ENCODE measurements at regions not wholly inside any gene's neighbourhood (a gene's known extent, or its start where the extent isn't known, plus 50 kb on each side); places are given as distances from the start of the nearest gene placed in this dataset.

DNA sequence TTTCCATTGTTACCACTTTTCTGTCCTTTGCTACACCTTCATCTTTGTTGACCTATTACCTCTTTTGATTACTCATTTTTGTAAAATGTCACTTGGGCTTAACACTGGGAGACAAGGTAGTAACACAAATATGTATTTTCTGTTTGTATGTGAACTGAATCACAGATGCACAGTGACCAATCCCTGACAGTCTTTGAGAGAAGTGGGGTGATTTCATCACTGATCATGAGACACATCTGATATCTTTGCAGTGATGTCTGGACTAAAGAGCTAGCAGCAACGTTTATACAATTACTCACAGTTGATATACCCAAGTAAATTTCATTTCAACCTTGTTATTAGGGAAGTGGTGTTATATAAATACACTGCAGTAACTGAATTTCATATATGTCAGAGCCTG lies 1397.4 kb upstream of the SPRY2 start:
- no peak overlapping the region for H3K4me3 ChIP-seq (ENCODE audit: severe bottlenecking)
- ATAC-seq (ENCODE audit: low read depth) (0 out of 3 replicates have a peak, but pooled peaks have one; percentile 12), DNase-seq (ENCODE audit: low spot score) (no peak)
- H3K4me1 ChIP-seq (ENCODE audit: insufficient read depth, poor library complexity, severe bottlenecking): no peaks in the 10 kb centered on the region
- TF ChIP-seq, protein P1, sequence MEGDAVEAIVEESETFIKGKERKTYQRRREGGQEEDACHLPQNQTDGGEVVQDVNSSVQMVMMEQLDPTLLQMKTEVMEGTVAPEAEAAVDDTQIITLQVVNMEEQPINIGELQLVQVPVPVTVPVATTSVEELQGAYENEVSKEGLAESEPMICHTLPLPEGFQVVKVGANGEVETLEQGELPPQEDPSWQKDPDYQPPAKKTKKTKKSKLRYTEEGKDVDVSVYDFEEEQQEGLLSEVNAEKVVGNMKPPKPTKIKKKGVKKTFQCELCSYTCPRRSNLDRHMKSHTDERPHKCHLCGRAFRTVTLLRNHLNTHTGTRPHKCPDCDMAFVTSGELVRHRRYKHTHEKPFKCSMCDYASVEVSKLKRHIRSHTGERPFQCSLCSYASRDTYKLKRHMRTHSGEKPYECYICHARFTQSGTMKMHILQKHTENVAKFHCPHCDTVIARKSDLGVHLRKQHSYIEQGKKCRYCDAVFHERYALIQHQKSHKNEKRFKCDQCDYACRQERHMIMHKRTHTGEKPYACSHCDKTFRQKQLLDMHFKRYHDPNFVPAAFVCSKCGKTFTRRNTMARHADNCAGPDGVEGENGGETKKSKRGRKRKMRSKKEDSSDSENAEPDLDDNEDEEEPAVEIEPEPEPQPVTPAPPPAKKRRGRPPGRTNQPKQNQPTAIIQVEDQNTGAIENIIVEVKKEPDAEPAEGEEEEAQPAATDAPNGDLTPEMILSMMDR (IDR thresholded peaks at IDR 0.05; ENCODE audit: poor library complexity, severe bottlenecking): no peak
- H3K9me3 ChIP-seq (ENCODE audit: severe bottlenecking): no peaks in the 10 kb centered on the region
- H3K36me3 ChIP-seq (ENCODE audit: low read depth): no peaks in the 10 kb centered on the region
- H3K27ac ChIP-seq (ENCODE audit: poor library complexity, severe bottlenecking): no peak overlapping the region
- H3K27me3 ChIP-seq (ENCODE audit: insufficient read depth, poor library complexity, severe bottlenecking): no peaks in the 10 kb centered on the region

DNA sequence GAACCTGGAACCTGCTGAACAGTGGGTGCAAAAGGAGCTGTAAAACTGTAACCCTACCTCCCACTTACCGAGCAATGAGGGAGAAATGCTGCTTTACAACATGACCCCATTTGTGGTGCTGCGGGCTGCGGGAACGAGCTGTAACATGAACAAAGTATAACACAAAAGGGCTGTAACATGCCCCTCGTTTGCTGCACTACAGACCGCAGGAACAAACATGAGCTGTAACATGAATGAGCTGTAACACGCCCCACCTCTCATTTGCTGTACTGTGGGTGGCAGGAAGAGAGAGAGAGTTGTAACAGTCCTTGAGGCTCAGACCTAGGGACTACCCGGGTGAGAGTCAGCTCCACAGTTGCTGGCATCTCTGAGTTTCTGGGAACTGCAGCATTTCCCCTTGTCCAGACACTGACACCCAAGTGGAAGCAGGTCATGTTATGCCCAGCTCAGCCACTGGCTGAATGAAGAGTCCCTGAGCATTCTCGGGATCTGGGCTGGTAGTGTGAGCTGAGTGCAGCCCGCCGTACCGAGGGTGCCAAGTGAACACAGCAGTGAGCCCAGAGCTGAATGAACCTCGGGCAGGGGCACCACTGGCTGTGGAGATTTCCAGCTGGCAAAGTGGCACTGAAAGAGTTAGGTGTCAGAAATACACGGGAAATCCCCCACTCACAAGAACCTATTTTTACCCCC lies 1385.3 kb upstream of the SPRY2 start:
- Histone ChIP-seq H3K4me3 (ENCODE audit: severe bottlenecking) (no peak overlapping the region), H3K27me3 (ENCODE audit: insufficient read depth, poor library complexity, severe bottlenecking) (no peaks in the 10 kb centered on the region), H3K9me3 (ENCODE audit: severe bottlenecking) (no peaks in the 10 kb centered on the region), H3K4me1 (ENCODE audit: insufficient read depth, poor library complexity, severe bottlenecking) (no peaks in the 10 kb centered on the region), H3K27ac (ENCODE audit: poor library complexity, severe bottlenecking) (no peak overlapping the region), H3K36me3 (ENCODE audit: low read depth) (no peaks in the 10 kb centered on the region)
- DNase-seq (ENCODE audit: low spot score) (peak; percentile 42), ATAC-seq (ENCODE audit: low read depth) (peak; percentile 88)
- TF ChIP-seq, protein P1 (IDR thresholded peaks at IDR 0.05; ENCODE audit: poor library complexity, severe bottlenecking): no peak

DNA sequence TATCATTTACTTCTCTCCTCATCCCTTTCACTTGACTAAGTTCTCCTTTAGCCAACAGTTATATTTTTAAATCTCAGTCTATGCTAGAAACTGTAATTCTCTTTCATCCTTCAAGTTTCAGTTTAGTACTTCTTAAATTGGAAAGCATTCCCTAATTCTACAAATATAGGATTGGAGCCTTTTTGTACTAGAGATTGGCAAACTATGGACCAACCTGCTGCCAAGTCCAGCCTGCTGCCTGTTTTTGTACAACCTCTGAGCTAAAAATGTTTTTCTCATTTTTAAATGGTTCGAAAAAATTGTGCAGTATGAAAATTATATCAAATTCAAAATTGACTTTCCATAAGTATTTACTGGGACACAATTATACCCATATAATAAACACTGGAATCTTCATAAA lies 1381.5 kb upstream of the SPRY2 start:
- DNase-seq (ENCODE audit: low spot score) (no peak), ATAC-seq (ENCODE audit: low read depth) (no peak)
- Histone ChIP-seq H3K27ac (ENCODE audit: poor library complexity, severe bottlenecking) (no peak overlapping the region), H3K36me3 (ENCODE audit: low read depth) (no peaks in the 10 kb centered on the region), H3K4me3 (ENCODE audit: severe bottlenecking) (no peak overlapping the region), H3K27me3 (ENCODE audit: insufficient read depth, poor library complexity, severe bottlenecking) (no peaks in the 10 kb centered on the region), H3K4me1 (ENCODE audit: insufficient read depth, poor library complexity, severe bottlenecking) (no peaks in the 10 kb centered on the region), H3K9me3 (ENCODE audit: severe bottlenecking) (no peaks in the 10 kb centered on the region)
- TF ChIP-seq, protein P1 (IDR thresholded peaks at IDR 0.05; ENCODE audit: poor library complexity, severe bottlenecking): no peak

DNA sequence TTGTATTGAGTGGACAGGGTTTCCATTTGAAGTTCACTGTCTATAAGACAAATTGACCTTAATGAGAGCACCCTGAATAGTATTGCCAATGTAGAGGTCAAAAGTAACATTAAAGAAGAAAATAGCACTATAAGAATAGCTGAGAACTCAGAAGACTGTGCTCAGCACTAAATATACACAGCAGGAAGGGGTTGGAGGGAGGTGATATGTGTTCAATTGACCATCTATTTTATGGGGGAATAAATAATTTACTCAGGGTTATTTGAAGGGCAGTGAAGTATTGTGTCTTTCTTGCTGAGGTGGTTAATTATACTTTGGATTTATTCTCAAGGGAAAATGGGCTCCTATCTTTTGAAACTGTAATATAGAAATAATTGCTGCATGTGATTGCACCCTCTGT lies 1380.5 kb upstream of the SPRY2 start:
- Histone ChIP-seq H3K4me3 (ENCODE audit: severe bottlenecking) (no peak overlapping the region), H3K36me3 (ENCODE audit: low read depth) (no peaks in the 10 kb centered on the region), H3K9me3 (ENCODE audit: severe bottlenecking) (no peaks in the 10 kb centered on the region), H3K27me3 (ENCODE audit: insufficient read depth, poor library complexity, severe bottlenecking) (no peaks in the 10 kb centered on the region), H3K27ac (ENCODE audit: poor library complexity, severe bottlenecking) (no peak overlapping the region), H3K4me1 (ENCODE audit: insufficient read depth, poor library complexity, severe bottlenecking) (no peaks in the 10 kb centered on the region)
- no peak for ATAC-seq (ENCODE audit: low read depth)
- no peak for DNase-seq (ENCODE audit: low spot score)
- TF ChIP-seq, protein P1 (IDR thresholded peaks at IDR 0.05; ENCODE audit: poor library complexity, severe bottlenecking): no peak

DNA sequence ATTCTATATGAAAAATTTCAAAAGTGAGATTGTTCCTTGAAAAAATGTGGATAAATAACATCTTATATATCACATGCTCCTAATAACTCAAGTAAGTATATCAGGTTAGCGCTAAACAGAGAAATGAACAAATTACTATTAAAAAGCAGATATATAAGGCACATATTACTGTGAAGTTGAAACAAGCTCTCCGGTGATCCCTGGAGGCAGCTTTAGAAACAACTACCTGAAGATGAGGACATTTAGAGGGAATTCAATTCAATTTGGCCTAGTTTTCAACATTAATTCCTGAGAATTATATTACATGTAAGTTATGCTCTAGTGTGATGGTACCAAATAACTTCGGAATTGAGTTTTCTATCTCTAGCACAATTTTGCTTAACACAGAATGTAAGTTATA lies 1373.6 kb upstream of the SPRY2 start:
- H3K36me3 ChIP-seq (ENCODE audit: low read depth): no peaks in the 10 kb centered on the region
- no peaks in the 10 kb centered on the region for H3K4me1 ChIP-seq (ENCODE audit: insufficient read depth, poor library complexity, severe bottlenecking)
- no peaks in the 10 kb centered on the region for H3K9me3 ChIP-seq (ENCODE audit: severe bottlenecking)
- TF ChIP-seq, protein P1 (IDR thresholded peaks at IDR 0.05; ENCODE audit: poor library complexity, severe bottlenecking): no peak
- ATAC-seq (ENCODE audit: low read depth): no peak
- H3K27ac ChIP-seq (ENCODE audit: poor library complexity, severe bottlenecking): no peak overlapping the region
- no peak overlapping the region for H3K4me3 ChIP-seq (ENCODE audit: severe bottlenecking)
- H3K27me3 ChIP-seq (ENCODE audit: insufficient read depth, poor library complexity, severe bottlenecking): no peaks in the 10 kb centered on the region
- no peak for DNase-seq (ENCODE audit: low spot score)
